ENCODE measurements at regions not wholly inside any gene's neighbourhood (a gene's known extent, or its start where the extent isn't known, plus 50 kb on each side); places are given as distances from the start of the nearest gene placed in this dataset.

DNA sequence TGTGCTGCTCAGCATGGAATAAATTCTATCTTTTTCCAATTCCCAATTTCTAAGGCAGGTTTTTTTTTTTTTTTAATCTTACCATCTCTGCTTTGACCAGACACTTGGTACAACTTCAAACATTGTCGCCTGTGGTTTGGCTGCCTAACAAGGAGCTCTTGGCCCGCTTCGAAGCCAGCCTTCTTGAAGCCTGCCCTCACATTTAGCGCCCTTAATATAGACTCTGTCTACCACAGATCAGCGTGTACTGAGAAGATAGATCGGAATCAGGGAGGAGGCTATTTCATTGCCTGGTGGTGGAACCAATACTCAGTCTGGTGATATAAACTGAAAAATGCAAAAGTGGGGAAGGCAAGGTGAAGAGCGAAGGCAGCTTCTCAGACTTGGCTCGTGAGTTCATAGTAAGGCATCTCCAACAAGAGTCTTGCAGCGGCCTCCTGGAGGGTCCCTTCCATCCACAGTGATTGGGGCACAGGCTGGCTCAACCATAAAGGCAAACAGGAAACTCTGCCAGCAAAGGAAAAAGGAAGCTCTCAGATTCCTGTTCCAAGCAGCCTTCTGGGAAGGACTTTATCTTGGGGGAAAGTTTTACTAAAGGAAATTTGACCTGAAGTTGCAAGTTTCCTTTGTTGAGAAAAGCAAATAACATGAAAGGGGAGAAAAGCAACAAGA is 103.2 kb upstream of the BCL2L14 start:
- no peak overlapping the region for H3K27ac Mint-ChIP-seq
- H3K27me3 Mint-ChIP-seq (ENCODE audit: low read depth) = no peaks in the 10 kb centered on the region
- H3K36me3 Mint-ChIP-seq (ENCODE audit: low read depth) = peaks cover 27% of the 10 kb centered on the region
- H3K9me3 Mint-ChIP-seq = no peaks in the 10 kb centered on the region
- H3K4me1 Mint-ChIP-seq (ENCODE audit: low read depth) = peaks cover 25% of the 10 kb centered on the region
- H3K4me3 Mint-ChIP-seq = no peak overlapping the region

DNA sequence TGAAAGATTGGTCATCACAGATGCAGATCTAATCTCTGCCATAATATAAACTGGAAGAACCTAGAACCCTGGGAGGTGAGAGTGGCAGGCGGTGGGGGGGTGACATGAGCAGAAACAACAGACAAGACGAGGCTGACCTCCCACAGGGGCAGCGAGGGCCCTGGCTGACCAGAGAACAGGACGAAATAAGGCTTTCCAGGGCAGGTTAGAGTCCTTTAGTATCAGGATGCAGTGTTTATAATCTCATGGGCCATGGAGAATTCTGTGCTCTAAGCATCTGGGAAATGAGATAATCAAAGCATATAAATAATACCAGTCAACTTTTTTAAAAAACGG is 102.7 kb upstream of the BCL2L14 start:
- Mint-ChIP-seq H3K27me3 (ENCODE audit: low read depth) (no peaks in the 10 kb centered on the region), H3K36me3 (ENCODE audit: low read depth) (peaks cover 25% of the 10 kb centered on the region), H3K27ac (no peak overlapping the region), H3K4me1 (ENCODE audit: low read depth) (peaks cover 24% of the 10 kb centered on the region), H3K4me3 (no peak overlapping the region), H3K9me3 (no peaks in the 10 kb centered on the region)

GRCh38 chr12:11968516-11968915 is 102.2 kb upstream of the BCL2L14 start:
- H3K27me3 Mint-ChIP-seq (ENCODE audit: low read depth) = no peaks in the 10 kb centered on the region
- peaks cover under 1% of the 10 kb centered on the region for H3K9me3 Mint-ChIP-seq
- H3K36me3 Mint-ChIP-seq (ENCODE audit: low read depth) = peaks cover 26% of the 10 kb centered on the region
- no peak overlapping the region for H3K4me3 Mint-ChIP-seq
- H3K4me1 Mint-ChIP-seq (ENCODE audit: low read depth) = peaks cover 19% of the 10 kb centered on the region
- no peak overlapping the region for H3K27ac Mint-ChIP-seq

DNA sequence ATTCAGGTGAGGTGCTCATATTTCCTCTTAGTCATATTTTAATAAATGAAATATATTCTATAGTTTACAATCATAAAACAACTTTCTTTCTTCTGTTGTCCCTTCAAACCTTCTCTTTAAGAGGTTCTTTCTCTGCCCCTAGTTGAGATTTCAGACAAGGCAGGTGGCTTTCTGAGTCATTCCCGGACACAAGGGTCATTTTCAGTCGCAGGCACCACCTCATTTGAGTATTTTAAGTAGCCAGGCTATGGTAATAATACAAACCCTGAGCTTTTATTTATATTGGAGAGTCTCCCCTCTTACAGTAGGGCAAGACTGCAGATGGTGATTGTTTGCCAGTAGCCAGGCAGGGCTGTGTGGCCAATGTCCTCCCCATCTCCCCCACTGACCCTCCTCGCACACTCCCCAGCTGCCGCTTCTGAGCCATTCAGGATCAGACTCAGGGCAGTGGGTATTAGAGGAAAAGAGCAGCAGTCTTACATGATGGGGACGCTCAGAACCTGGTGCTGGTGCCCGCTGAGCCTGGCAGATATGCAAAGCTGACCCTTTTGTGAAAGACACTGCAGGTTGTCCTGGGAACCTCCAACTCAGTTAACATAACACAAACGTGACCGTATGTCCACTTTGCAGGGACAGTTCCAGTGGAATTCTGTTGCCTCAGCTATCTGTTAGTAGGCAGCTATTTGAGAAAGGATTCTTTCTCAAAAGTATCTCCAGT is 101.1 kb upstream of the BCL2L14 start:
- Mint-ChIP-seq H3K27ac (no peak overlapping the region), H3K4me3 (no peak overlapping the region), H3K4me1 (ENCODE audit: low read depth) (peaks cover 24% of the 10 kb centered on the region), H3K27me3 (ENCODE audit: low read depth) (no peaks in the 10 kb centered on the region), H3K9me3 (peaks cover 3% of the 10 kb centered on the region), H3K36me3 (ENCODE audit: low read depth) (peaks cover 30% of the 10 kb centered on the region)

DNA sequence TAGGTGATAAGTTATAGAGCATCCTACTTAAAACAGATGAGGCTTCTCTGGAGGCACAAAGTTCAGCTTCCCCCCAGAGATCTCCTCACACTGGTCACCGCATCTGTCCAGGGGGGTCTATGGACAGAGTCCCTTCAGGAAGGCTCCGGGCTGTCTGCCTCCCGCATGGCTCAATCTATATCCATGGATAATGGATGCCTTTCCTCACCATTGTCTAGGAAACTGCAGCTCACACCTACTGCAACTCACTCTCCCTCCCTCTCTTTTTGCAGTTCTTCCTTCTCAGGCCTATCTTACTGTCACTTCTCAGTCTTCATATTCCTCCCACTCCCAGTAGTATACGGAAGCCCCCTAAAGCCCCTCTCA is 100.6 kb upstream of the BCL2L14 start:
- H3K4me1 Mint-ChIP-seq (ENCODE audit: low read depth) = peaks cover 24% of the 10 kb centered on the region
- H3K9me3 Mint-ChIP-seq = peaks cover 3% of the 10 kb centered on the region
- no peak overlapping the region for H3K4me3 Mint-ChIP-seq
- H3K36me3 Mint-ChIP-seq (ENCODE audit: low read depth) = peaks cover 34% of the 10 kb centered on the region
- H3K27ac Mint-ChIP-seq = no peak overlapping the region
- no peaks in the 10 kb centered on the region for H3K27me3 Mint-ChIP-seq (ENCODE audit: low read depth)

GRCh38 chr12:11973396-11973795 is 97.3 kb upstream of the BCL2L14 start:
- H3K27ac Mint-ChIP-seq = no peak overlapping the region
- H3K27me3 Mint-ChIP-seq (ENCODE audit: low read depth) = no peaks in the 10 kb centered on the region
- H3K9me3 Mint-ChIP-seq = peaks cover 10% of the 10 kb centered on the region
- H3K4me1 Mint-ChIP-seq (ENCODE audit: low read depth) = peaks cover 18% of the 10 kb centered on the region
- H3K4me3 Mint-ChIP-seq = no peak overlapping the region
- H3K36me3 Mint-ChIP-seq (ENCODE audit: low read depth) = peaks cover 25% of the 10 kb centered on the region

GRCh38 chr12:11976005-11976404 is 94.7 kb upstream of the BCL2L14 start:
- Mint-ChIP-seq H3K27me3 (ENCODE audit: low read depth) (no peaks in the 10 kb centered on the region), H3K36me3 (ENCODE audit: low read depth) (peaks cover 34% of the 10 kb centered on the region), H3K4me1 (ENCODE audit: low read depth) (peaks cover 35% of the 10 kb centered on the region), H3K4me3 (no peak overlapping the region), H3K9me3 (peaks cover 20% of the 10 kb centered on the region), H3K27ac (no peak overlapping the region)

DNA sequence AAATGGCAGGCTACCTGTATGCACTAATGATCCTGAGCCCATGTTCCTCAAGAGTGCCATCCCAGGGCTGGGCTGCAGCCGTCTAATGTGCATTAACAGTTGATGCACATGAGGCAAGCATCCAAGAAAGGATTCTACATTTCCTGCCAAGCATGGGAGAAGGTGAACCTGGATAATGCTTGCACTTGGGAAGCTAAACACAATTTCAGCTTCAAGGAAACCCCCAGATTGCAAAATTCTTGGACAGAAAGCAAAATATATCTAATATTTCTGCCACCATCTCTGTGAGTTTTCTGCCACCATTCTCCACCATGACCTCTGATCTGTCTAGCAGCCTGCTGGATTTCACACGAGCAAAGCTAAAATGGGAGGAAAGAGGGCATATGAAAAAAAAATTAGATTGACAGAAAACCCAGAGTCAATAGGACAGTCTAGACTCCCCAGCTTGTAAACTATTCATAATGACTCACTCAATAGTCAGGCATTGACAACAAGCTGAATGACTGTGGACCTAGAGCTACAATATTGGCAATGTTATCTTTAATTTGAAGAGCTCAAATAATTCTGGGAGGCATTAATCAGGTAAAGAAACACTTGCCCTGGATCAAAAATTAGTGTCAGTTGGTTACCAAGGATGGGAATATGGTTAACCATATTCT is 91.9 kb upstream of the BCL2L14 start:
- H3K4me1 Mint-ChIP-seq (ENCODE audit: low read depth) = peaks cover 61% of the 10 kb centered on the region
- peaks cover 51% of the 10 kb centered on the region for H3K36me3 Mint-ChIP-seq (ENCODE audit: low read depth)
- H3K27ac Mint-ChIP-seq = peak overlapping the region; percentile 62

GRCh38 chr12:11980115-11980514 is 90.6 kb upstream of the BCL2L14 start:
- Mint-ChIP-seq H3K36me3 (ENCODE audit: low read depth) (peaks cover 54% of the 10 kb centered on the region), H3K4me3 (peak overlapping the region; percentile 4), H3K4me1 (ENCODE audit: low read depth) (peaks cover 61% of the 10 kb centered on the region), H3K27ac (peak overlapping the region; percentile 97), H3K9me3 (peaks cover 32% of the 10 kb centered on the region), H3K27me3 (ENCODE audit: low read depth) (no peaks in the 10 kb centered on the region)

More for the DNA sequence above, 91.9 kb upstream of the BCL2L14 start:
- Mint-ChIP-seq H3K4me3 (no peak overlapping the region), H3K9me3 (peaks cover 32% of the 10 kb centered on the region), H3K27me3 (ENCODE audit: low read depth) (no peaks in the 10 kb centered on the region)

GRCh38 chr12:11981121-11981733 is 89.5 kb upstream of the BCL2L14 start:
- Mint-ChIP-seq H3K4me3 (peak overlapping the region; percentile 57), H3K27me3 (ENCODE audit: low read depth) (no peaks in the 10 kb centered on the region), H3K36me3 (ENCODE audit: low read depth) (peaks cover 57% of the 10 kb centered on the region), H3K9me3 (peaks cover 30% of the 10 kb centered on the region), H3K4me1 (ENCODE audit: low read depth) (peaks cover 62% of the 10 kb centered on the region), H3K27ac (peak overlapping the region; percentile 97)

- Mint-ChIP-seq H3K27me3 (ENCODE audit: low read depth) (no peaks in the 10 kb centered on the region), H3K36me3 (ENCODE audit: low read depth) (peaks cover 64% of the 10 kb centered on the region), H3K9me3 (peaks cover 46% of the 10 kb centered on the region), H3K4me3 (no peak overlapping the region), H3K4me1 (ENCODE audit: low read depth) (peaks cover 55% of the 10 kb centered on the region), H3K27ac (no peak overlapping the region)
Observed at GRCh38 chr12:11984417-11984816, 86.3 kb upstream of the BCL2L14 start.

DNA sequence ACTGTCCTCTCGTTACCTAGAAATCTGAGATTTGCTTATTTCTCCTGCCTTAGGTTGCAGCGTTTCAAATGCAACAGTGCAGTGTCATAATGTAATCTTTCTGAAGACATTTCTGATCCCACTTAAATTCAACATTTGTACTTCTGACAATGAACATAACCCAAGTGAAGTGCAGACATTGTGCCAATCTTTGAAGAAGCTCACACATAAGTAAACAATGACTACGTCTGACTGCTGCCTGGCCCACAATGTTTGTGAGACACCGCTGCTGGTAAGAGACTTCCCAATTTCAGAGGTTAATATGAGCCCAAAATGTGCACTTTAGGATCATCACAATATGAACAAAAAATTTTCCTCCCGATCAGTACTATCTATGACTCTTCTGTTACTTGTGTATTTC is 84.6 kb upstream of the BCL2L14 start:
- Mint-ChIP-seq H3K27me3 (ENCODE audit: low read depth) (no peaks in the 10 kb centered on the region), H3K4me3 (no peak overlapping the region), H3K4me1 (ENCODE audit: low read depth) (peaks cover 41% of the 10 kb centered on the region), H3K9me3 (peaks cover 43% of the 10 kb centered on the region), H3K27ac (no peak overlapping the region), H3K36me3 (ENCODE audit: low read depth) (peaks cover 58% of the 10 kb centered on the region)

GRCh38 chr12:11987901-11988300 is 82.8 kb upstream of the BCL2L14 start:
- H3K27ac Mint-ChIP-seq = no peak overlapping the region
- peaks cover 57% of the 10 kb centered on the region for H3K36me3 Mint-ChIP-seq (ENCODE audit: low read depth)
- H3K27me3 Mint-ChIP-seq (ENCODE audit: low read depth) = no peaks in the 10 kb centered on the region
- no peak overlapping the region for H3K4me3 Mint-ChIP-seq
- peaks cover 29% of the 10 kb centered on the region for H3K4me1 Mint-ChIP-seq (ENCODE audit: low read depth)
- H3K9me3 Mint-ChIP-seq = peaks cover 48% of the 10 kb centered on the region

GRCh38 chr12:11991604-11992003 is 79.1 kb upstream of the BCL2L14 start:
- Mint-ChIP-seq H3K36me3 (ENCODE audit: low read depth) (peaks cover 36% of the 10 kb centered on the region), H3K9me3 (peaks cover 40% of the 10 kb centered on the region), H3K4me3 (no peak overlapping the region), H3K27ac (no peak overlapping the region), H3K27me3 (ENCODE audit: low read depth) (no peaks in the 10 kb centered on the region), H3K4me1 (ENCODE audit: low read depth) (peaks cover 14% of the 10 kb centered on the region)

GRCh38 chr12:11992515-11992914 is 78.2 kb upstream of the BCL2L14 start:
- H3K4me3 Mint-ChIP-seq = no peak overlapping the region
- H3K4me1 Mint-ChIP-seq (ENCODE audit: low read depth) = peaks cover 14% of the 10 kb centered on the region
- H3K9me3 Mint-ChIP-seq = peaks cover 39% of the 10 kb centered on the region
- no peak overlapping the region for H3K27ac Mint-ChIP-seq
- no peaks in the 10 kb centered on the region for H3K27me3 Mint-ChIP-seq (ENCODE audit: low read depth)
- H3K36me3 Mint-ChIP-seq (ENCODE audit: low read depth) = peaks cover 36% of the 10 kb centered on the region

All from T-helper 1 cell treated with Interleukin-12 subunit alpha and Interleukin-12 subunit beta and Interleukin-4 antibody, amounts not matched to agents 30 μg/mL and 1 μg/mL, for 36 hours (primary cell).